ENCODE measurements at regions not wholly inside any gene's neighbourhood (a gene's known extent, or its start where the extent isn't known, plus 50 kb on each side); places are given as distances from the start of the nearest gene placed in this dataset.

- Histone ChIP-seq H3K4me1 (ENCODE audit: insufficient read depth) (no peaks in the 10 kb centered on the region), H2AFZ (no peak overlapping the region), H3K79me2 (replicated peaks; ENCODE audit: insufficient read depth) (no peaks in the 10 kb centered on the region), H4K20me1 (replicated peaks; ENCODE audit: insufficient read depth) (no peaks in the 10 kb centered on the region), H3K27ac (ENCODE audit: low read depth) (no peak overlapping the region), H3K4me2 (no peak overlapping the region), H3K27me3 (ENCODE audit: insufficient read depth) (no peaks in the 10 kb centered on the region), H3K36me3 (ENCODE audit: insufficient read depth) (no peaks in the 10 kb centered on the region), H3K4me3 (no peak overlapping the region), H3F3A (replicated peaks; ENCODE audit: low read depth) (no peaks in the 10 kb centered on the region), H3K9me2 (ENCODE audit: insufficient read depth) (no peaks in the 10 kb centered on the region)
- DNase-seq (ENCODE audit: low spot score) (no peak), ATAC-seq (no peak)
- TF ChIP-seq, protein P1, sequence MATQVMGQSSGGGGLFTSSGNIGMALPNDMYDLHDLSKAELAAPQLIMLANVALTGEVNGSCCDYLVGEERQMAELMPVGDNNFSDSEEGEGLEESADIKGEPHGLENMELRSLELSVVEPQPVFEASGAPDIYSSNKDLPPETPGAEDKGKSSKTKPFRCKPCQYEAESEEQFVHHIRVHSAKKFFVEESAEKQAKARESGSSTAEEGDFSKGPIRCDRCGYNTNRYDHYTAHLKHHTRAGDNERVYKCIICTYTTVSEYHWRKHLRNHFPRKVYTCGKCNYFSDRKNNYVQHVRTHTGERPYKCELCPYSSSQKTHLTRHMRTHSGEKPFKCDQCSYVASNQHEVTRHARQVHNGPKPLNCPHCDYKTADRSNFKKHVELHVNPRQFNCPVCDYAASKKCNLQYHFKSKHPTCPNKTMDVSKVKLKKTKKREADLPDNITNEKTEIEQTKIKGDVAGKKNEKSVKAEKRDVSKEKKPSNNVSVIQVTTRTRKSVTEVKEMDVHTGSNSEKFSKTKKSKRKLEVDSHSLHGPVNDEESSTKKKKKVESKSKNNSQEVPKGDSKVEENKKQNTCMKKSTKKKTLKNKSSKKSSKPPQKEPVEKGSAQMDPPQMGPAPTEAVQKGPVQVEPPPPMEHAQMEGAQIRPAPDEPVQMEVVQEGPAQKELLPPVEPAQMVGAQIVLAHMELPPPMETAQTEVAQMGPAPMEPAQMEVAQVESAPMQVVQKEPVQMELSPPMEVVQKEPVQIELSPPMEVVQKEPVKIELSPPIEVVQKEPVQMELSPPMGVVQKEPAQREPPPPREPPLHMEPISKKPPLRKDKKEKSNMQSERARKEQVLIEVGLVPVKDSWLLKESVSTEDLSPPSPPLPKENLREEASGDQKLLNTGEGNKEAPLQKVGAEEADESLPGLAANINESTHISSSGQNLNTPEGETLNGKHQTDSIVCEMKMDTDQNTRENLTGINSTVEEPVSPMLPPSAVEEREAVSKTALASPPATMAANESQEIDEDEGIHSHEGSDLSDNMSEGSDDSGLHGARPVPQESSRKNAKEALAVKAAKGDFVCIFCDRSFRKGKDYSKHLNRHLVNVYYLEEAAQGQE (IDR thresholded peaks at IDR 0.05; ENCODE audit: unreplicated experiment) = no peak
- no peak for TF ChIP-seq ZNF331 (CRISPR knock-in tag; IDR thresholded peaks at IDR 0.05; ENCODE audit: low read depth)
- TF ChIP-seq, protein P2, sequence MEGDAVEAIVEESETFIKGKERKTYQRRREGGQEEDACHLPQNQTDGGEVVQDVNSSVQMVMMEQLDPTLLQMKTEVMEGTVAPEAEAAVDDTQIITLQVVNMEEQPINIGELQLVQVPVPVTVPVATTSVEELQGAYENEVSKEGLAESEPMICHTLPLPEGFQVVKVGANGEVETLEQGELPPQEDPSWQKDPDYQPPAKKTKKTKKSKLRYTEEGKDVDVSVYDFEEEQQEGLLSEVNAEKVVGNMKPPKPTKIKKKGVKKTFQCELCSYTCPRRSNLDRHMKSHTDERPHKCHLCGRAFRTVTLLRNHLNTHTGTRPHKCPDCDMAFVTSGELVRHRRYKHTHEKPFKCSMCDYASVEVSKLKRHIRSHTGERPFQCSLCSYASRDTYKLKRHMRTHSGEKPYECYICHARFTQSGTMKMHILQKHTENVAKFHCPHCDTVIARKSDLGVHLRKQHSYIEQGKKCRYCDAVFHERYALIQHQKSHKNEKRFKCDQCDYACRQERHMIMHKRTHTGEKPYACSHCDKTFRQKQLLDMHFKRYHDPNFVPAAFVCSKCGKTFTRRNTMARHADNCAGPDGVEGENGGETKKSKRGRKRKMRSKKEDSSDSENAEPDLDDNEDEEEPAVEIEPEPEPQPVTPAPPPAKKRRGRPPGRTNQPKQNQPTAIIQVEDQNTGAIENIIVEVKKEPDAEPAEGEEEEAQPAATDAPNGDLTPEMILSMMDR (conservative IDR thresholded peaks at IDR 0.05; ENCODE audit: low read depth in 2 of 2) = no peak
- TF ChIP-seq, protein P3, sequence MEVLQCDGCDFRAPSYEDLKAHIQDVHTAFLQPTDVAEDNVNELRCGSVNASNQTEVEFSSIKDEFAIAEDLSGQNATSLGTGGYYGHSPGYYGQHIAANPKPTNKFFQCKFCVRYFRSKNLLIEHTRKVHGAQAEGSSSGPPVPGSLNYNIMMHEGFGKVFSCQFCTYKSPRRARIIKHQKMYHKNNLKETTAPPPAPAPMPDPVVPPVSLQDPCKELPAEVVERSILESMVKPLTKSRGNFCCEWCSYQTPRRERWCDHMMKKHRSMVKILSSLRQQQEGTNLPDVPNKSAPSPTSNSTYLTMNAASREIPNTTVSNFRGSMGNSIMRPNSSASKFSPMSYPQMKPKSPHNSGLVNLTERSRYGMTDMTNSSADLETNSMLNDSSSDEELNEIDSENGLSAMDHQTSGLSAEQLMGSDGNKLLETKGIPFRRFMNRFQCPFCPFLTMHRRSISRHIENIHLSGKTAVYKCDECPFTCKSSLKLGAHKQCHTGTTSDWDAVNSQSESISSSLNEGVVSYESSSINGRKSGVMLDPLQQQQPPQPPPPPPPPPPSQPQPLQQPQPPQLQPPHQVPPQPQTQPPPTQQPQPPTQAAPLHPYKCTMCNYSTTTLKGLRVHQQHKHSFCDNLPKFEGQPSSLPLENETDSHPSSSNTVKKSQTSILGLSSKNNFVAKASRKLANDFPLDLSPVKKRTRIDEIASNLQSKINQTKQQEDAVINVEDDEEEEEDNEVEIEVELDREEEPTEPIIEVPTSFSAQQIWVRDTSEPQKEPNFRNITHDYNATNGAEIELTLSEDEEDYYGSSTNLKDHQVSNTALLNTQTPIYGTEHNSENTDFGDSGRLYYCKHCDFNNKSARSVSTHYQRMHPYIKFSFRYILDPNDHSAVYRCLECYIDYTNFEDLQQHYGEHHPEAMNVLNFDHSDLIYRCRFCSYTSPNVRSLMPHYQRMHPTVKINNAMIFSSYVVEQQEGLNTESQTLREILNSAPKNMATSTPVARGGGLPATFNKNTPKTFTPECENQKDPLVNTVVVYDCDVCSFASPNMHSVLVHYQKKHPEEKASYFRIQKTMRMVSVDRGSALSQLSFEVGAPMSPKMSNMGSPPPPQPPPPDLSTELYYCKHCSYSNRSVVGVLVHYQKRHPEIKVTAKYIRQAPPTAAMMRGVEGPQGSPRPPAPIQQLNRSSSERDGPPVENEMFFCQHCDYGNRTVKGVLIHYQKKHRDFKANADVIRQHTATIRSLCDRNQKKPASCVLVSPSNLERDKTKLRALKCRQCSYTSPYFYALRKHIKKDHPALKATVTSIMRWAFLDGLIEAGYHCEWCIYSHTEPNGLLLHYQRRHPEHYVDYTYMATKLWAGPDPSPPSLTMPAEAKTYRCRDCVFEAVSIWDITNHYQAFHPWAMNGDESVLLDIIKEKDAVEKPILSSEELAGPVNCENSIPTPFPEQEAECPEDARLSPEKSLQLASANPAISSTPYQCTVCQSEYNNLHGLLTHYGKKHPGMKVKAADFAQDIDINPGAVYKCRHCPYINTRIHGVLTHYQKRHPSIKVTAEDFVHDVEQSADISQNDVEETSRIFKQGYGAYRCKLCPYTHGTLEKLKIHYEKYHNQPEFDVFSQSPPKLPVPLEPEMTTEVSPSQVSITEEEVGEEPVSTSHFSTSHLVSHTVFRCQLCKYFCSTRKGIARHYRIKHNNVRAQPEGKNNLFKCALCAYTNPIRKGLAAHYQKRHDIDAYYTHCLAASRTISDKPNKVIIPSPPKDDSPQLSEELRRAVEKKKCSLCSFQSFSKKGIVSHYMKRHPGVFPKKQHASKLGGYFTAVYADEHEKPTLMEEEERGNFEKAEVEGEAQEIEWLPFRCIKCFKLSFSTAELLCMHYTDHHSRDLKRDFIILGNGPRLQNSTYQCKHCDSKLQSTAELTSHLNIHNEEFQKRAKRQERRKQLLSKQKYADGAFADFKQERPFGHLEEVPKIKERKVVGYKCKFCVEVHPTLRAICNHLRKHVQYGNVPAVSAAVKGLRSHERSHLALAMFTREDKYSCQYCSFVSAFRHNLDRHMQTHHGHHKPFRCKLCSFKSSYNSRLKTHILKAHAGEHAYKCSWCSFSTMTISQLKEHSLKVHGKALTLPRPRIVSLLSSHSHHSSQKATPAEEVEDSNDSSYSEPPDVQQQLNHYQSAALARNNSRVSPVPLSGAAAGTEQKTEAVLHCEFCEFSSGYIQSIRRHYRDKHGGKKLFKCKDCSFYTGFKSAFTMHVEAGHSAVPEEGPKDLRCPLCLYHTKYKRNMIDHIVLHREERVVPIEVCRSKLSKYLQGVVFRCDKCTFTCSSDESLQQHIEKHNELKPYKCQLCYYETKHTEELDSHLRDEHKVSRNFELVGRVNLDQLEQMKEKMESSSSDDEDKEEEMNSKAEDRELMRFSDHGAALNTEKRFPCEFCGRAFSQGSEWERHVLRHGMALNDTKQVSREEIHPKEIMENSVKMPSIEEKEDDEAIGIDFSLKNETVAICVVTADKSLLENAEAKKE (CRISPR knock-in tag; IDR thresholded peaks at IDR 0.05) = no peak
- TF ChIP-seq POLR2AphosphoS5 (IDR thresholded peaks at IDR 0.05; ENCODE audit: low read depth) = no peak
- no peak for TF ChIP-seq JUNB (IDR thresholded peaks at IDR 0.05; ENCODE audit: unreplicated experiment)
- no peak for TF ChIP-seq EZH2 (IDR thresholded peaks at IDR 0.05; ENCODE audit: low read depth, unreplicated experiment)
- no peak for TF ChIP-seq STAT1 (IDR thresholded peaks at IDR 0.05; ENCODE audit: unreplicated experiment)
- no peak for TF ChIP-seq ZNF114 (CRISPR knock-in tag; IDR thresholded peaks at IDR 0.05)
- TF ChIP-seq NANOG (IDR thresholded peaks at IDR 0.05; ENCODE audit: borderline replicate concordance) = no peak
- no peak for TF ChIP-seq CREB1 (CRISPR knock-in tag; IDR thresholded peaks at IDR 0.05; ENCODE audit: low read depth)
- Mint-ChIP-seq H3K36me3 (ENCODE audit: low read depth) (no peaks in the 10 kb centered on the region; the same call in 2 of the 3 replicates), H3K27ac (no peak overlapping the region), H3K9me3 (no peaks in the 10 kb centered on the region), H3K4me3 (no peak overlapping the region), H3K4me1 (no peaks in the 10 kb centered on the region; the same call in 2 of the 3 replicates), H3K27me3 (ENCODE audit: insufficient read depth, low read depth, poor library complexity) (no peaks in the 10 kb centered on the region)
These were observed 214.3 kb upstream of the SHH start for GRCh38 chr7:156026603-156027002.

All from GM23338 (cell line).